SJCRH30 (cell line): ENCODE measurements at regions not wholly inside any gene's neighbourhood (a gene's known extent, or its start where the extent isn't known, plus 50 kb on each side); places are given as distances from the start of the nearest gene placed in this dataset.

Source experiments
- DNase-seq, 2 experiments: peaks; one replicate each; pipeline ENCODE4 v3.0.0-alpha.2; 2015 to 2020
- H3K27ac ChIP-seq: fragments of 250-450 bp; sonication (Bioruptor Pico); 2 replicates; pipeline ENCODE4 v1.5.1; 2020; ENCODE audit warnings: mild to moderate bottlenecking, moderate library complexity
- H3K27me3 ChIP-seq: fragments of 250-450 bp; sonication (Bioruptor Pico); 2 replicates; pipeline ENCODE4 v1.5.1; 2020; ENCODE audit warnings: mild to moderate bottlenecking, moderate library complexity
- H3K36me3 ChIP-seq: fragments of 250-450 bp; sonication (Bioruptor Pico); 2 replicates; pipeline ENCODE4 v1.5.1; 2020; ENCODE audit warnings: mild to moderate bottlenecking, moderate library complexity
- H3K4me1 ChIP-seq: fragments of 250-450 bp; sonication (Bioruptor Pico); 2 replicates; pipeline ENCODE4 v1.5.1; 2020; ENCODE audit warnings: mild to moderate bottlenecking, moderate library complexity
- H3K4me3 ChIP-seq: fragments of 250-450 bp; sonication (Bioruptor Pico); 2 replicates; pipeline ENCODE4 v1.5.1; 2020; ENCODE audit warnings: mild to moderate bottlenecking, moderate library complexity
- H3K9me3 ChIP-seq: fragments of 250-450 bp; sonication (Bioruptor Pico); replicated peaks from 2 replicates; pipeline ENCODE4 v1.5.1; 2020; ENCODE audit warnings: mild to moderate bottlenecking, moderate library complexity

DNA sequence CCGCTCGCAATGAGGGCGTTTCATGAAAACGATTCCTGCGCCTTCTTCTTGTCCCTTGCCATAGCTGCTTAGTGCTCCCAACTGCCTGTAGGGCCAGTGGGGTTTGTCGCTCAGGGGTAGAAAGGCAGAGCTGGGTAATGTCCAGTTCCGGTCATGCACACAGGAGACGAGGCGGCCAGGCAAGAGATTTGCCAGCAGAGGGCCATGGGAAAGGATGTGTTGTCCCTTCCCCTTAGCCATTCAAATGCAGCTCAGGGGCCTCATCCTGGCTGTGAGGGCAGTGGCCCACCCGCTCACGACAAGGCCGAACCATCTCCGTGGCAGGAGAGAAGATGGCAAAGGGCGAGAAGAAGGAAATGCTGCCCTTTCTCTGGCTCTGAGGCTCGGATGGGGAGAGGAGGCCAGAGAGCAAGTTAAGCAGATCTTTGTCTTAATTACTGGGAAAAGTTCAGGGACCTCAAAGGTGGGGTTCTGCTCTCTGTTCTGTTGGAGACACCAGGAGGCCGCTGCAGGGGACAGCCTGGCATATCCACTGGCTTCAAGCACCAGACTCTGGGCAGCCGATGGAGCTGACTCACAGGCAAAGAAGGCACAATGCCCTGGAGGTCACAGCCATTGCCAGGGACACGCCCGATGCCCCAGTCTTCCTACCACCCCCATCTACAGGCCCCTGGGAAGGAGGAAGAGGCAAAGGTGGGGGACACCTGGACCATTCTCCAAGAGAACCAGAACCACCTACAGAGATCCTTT, 534.8 kb upstream of the MGMT start:
- H3K9me3 ChIP-seq, result no peaks in the 10 kb centered on the region
- no peaks in the 10 kb centered on the region for H3K36me3 ChIP-seq
- H3K27ac ChIP-seq, result no peak overlapping the region
- H3K27me3 ChIP-seq, result no peaks in the 10 kb centered on the region; the same call in 1 of the 2 replicates
- H3K4me1 ChIP-seq, result peaks cover 6% of the 10 kb centered on the region; the same call in 1 of the 2 replicates
- H3K4me3 ChIP-seq, result no peak overlapping the region
- no peak for DNase-seq

DNA sequence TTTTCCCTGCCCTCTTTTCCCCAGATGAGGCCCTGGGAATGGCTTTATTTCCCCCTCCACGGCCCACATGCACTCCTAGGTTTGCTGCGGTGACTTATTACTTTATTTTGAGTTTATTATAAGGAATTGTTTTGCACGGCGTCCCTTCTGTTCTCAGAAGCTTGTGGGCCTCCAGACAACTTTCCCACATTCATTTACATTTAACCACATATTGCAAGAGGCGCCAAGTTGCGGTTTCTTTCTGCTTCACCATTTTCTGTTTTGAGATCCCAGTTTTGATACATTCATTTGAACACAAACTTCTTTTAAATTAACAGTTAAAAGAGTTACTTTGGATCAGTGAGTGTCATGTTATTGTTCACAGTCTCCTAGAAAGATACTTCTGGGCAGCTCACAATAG, 532.5 kb upstream of the MGMT start:
- no peak for DNase-seq
- Histone ChIP-seq H3K4me3 (no peak overlapping the region), H3K36me3 (no peaks in the 10 kb centered on the region), H3K4me1 (peaks cover 4% of the 10 kb centered on the region; the same call in 1 of the 2 replicates), H3K9me3 (no peaks in the 10 kb centered on the region), H3K27ac (no peak overlapping the region), H3K27me3 (no peaks in the 10 kb centered on the region; the same call in 1 of the 2 replicates)

DNA sequence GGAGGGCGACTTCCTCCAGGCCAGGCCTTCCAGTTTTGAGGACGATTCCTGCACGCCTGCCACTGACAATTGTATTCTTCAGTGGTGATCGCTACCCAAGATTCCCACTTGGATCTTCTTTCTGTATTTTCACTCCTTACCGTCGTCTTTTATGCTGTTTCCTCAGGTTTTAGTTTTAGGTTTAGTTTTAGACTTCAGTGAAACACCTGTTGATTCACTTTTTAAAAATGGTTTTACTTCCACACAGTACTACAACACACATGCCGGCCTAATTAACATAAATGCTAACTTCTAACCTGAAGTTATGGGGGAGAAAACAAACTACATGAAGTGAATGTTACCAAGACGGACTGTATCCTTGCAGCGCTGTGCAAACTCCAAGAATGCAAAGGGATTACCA, 530.6 kb upstream of the MGMT start:
- H3K4me1 ChIP-seq, result no peaks in the 10 kb centered on the region
- no peak overlapping the region for H3K27ac ChIP-seq
- no peak overlapping the region for H3K4me3 ChIP-seq
- no peak for DNase-seq
- no peaks in the 10 kb centered on the region for H3K36me3 ChIP-seq
- H3K27me3 ChIP-seq, result no peaks in the 10 kb centered on the region; the same call in 1 of the 2 replicates
- no peaks in the 10 kb centered on the region for H3K9me3 ChIP-seq

DNA sequence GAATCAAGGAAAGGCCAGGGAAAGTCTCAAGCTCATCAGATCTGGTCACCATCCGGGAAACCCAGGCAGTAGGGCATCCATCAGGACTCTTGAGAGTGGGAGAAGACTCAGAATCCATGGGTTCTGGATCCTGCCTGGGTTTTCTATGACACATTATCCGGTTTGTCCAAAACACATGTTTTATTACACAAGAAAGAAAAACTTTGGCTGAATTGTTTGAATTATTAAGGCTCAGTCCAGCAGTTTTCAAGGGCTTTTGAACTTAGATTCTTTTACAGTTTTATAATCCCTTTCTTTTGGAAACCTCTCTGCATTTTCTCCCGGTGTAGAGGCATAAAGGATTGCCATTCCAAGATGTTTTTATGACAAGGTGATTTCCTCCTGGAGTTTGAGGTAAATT, 528.5 kb upstream of the MGMT start:
- Histone ChIP-seq H3K27ac (no peak overlapping the region), H3K27me3 (no peaks in the 10 kb centered on the region; the same call in 1 of the 2 replicates), H3K36me3 (no peaks in the 10 kb centered on the region), H3K4me1 (no peaks in the 10 kb centered on the region), H3K4me3 (no peak overlapping the region), H3K9me3 (no peaks in the 10 kb centered on the region)
- no peak for DNase-seq

DNA sequence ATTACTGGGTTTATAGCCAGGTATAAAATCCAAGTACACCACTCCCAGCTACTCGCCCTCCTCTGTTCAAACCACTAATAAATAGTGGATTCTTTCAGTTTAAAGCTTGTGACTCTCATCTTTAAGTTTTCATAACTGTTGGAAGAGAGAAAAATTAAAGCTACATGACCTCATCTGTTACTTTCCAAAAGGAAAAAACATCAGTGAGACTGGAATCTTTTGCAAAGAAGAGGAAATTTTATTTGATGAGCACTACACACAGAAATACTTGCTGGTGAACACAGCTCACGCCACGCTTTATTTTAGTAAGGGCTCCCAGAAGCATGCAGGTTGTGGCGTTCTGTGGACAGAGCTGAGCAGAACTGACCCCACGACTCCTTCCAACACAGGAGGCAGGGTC, 527.0 kb upstream of the MGMT start:
- Histone ChIP-seq H3K27ac (no peak overlapping the region), H3K9me3 (no peaks in the 10 kb centered on the region), H3K36me3 (no peaks in the 10 kb centered on the region), H3K4me1 (no peaks in the 10 kb centered on the region), H3K4me3 (no peak overlapping the region), H3K27me3 (no peaks in the 10 kb centered on the region; the same call in 1 of the 2 replicates)
- no peak for DNase-seq

DNA sequence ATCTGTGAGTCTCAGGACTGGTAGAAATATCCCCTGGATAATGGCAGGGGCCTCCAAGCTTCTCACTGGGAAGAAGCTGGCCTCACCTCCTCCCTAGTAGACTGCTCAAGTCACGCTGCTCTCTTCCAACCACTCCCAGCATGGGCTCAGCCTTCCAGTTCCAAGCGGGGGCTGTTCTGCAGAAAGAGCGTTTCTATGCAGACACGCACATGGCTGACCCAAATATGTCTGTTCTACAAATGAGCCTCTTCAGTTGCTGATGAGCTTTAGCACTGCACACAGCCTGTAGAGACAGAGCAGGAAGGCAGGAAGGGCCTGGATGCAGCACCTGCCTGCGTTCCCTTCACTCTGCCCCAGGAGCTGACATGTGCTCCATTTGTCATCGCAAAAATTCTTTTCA, 523.9 kb upstream of the MGMT start:
- H3K4me1 ChIP-seq, result no peaks in the 10 kb centered on the region
- no peak overlapping the region for H3K27ac ChIP-seq
- H3K36me3 ChIP-seq, result no peaks in the 10 kb centered on the region
- no peaks in the 10 kb centered on the region for H3K9me3 ChIP-seq
- no peaks in the 10 kb centered on the region for H3K27me3 ChIP-seq
- no peak overlapping the region for H3K4me3 ChIP-seq
- no peak for DNase-seq

DNA sequence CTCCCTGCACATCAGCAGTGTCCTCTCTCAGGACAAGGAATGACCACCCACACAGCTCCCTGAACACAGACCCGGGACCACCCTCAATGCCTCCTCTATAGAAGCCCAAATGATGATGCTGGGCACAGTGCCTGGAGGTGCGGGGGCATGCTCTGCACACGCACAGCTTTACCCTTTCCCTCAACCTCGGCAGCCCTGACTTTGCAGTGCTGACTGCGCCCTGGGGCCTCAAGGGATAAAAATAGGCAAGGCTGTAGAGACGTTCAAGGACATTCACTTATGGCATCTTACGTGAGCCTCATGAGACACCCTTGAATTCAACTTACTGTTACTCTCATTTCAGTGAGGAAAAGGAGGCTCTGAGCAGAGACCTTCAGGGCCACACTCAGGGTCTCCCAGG, 521.6 kb upstream of the MGMT start:
- H3K9me3 ChIP-seq, result no peaks in the 10 kb centered on the region
- no peak for DNase-seq
- H3K27me3 ChIP-seq, result no peaks in the 10 kb centered on the region

DNA sequence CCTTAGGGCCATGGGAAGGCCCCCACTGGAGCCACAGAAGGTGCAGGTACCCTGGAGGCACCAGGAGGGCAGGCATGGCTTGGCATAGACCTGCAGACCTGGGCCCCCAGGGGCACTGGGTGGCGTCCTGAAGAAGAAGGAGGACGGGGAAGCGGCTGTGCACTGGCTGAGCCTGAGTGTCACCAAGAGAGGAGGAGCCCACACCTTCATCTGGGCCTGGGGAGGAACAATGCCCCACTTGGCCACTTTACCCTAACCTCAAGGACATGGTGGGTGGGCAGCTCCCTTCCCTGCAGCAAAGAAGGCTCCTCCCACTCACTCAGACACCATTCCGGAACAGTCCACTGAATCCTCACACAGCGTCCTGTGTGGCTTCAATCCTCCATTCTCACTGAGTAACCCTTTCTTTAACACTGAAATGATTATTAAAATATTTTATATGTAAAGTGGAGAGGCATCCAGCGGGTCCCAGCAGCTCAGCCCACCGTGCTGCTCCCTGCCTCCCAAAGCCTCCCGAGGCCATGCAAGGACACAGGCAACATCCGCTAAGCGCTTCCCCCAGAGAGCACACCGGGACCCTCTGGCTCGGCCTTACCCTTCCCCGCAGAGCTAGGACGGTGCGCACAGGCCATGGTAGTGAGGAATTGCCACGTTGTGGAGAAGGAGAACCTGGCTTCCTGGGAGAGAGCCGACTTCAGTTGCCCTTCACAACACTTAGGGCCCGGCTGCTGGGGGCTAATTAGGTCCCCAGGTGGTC, 516.7 kb upstream of the MGMT start:
- Histone ChIP-seq H3K4me1 (no peaks in the 10 kb centered on the region), H3K9me3 (no peaks in the 10 kb centered on the region), H3K27me3 (no peaks in the 10 kb centered on the region), H3K27ac (no peak overlapping the region), H3K36me3 (no peaks in the 10 kb centered on the region), H3K4me3 (no peak overlapping the region)
- DNase-seq, result no peak

More for the DNA sequence above, 521.6 kb upstream of the MGMT start:
- Histone ChIP-seq H3K27ac (no peak overlapping the region), H3K36me3 (no peaks in the 10 kb centered on the region), H3K4me3 (no peak overlapping the region), H3K4me1 (no peaks in the 10 kb centered on the region)

DNA sequence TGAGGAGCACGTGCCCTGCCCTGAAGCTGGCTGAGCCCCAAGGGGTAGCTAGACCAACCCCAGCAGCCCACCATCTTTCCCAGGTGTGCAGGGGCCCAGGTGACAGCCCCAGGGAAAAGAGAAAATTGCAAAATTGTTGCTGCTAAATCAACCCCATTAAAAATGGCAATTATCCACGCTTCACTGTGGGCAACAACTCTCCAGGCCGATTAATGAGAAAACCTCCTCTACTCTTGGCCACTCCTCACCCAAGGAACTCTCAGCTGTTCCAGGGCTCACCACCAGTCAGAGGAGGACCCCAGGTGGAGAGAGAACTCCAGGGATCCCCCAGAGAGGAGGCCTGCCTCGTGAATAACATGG, 516.1 kb upstream of the MGMT start:
- no peaks in the 10 kb centered on the region for H3K9me3 ChIP-seq
- H3K36me3 ChIP-seq, result no peaks in the 10 kb centered on the region
- no peaks in the 10 kb centered on the region for H3K4me1 ChIP-seq
- H3K4me3 ChIP-seq, result no peak overlapping the region
- no peak overlapping the region for H3K27ac ChIP-seq
- no peaks in the 10 kb centered on the region for H3K27me3 ChIP-seq
- peak in 1 of 2 experiments; percentile 5 for DNase-seq

DNA sequence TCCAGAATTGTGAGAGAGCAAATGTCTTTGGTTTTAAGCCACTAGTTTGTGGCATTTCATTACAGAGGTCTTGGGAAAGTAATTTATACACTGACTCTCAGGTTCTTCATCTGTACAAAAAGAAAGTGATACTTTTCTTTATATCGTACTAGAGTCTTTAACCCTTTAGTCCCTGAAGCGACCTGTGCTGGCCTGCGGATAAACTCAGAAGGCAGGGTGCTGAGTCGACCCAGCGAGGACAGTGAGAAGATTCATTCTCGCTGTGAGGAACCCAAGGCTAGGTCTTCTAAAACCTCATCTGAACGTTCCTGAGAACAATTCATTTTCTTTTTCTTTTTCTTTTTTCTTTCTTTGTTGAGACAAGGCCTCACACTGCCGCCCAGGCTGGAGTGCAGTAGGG, 514.2 kb upstream of the MGMT start:
- no peaks in the 10 kb centered on the region for H3K4me1 ChIP-seq
- H3K4me3 ChIP-seq, result no peak overlapping the region
- H3K36me3 ChIP-seq, result no peaks in the 10 kb centered on the region
- no peak for DNase-seq
- no peaks in the 10 kb centered on the region for H3K27me3 ChIP-seq
- H3K27ac ChIP-seq, result no peak overlapping the region
- H3K9me3 ChIP-seq, result no peaks in the 10 kb centered on the region

DNA sequence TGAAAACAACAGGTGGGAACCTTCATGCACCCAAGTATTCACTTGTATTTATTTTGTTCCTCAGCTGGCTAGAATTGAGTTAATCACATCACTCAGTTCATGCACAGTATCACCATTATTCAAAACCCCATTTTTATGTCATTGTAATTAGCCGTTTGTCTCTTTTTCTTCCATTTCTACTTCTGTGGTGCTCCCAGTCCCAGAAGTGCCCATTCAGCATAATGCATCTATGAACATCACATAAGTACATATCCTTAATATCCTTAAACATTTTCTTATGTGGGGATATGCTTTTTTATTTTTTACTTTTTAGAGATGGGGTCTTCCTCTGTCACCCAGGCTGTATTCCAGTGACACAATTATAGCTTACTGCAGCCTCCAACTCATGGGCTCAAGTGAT, 510.9 kb upstream of the MGMT start:
- no peaks in the 10 kb centered on the region for H3K9me3 ChIP-seq
- H3K36me3 ChIP-seq, result no peaks in the 10 kb centered on the region
- H3K27me3 ChIP-seq, result no peaks in the 10 kb centered on the region
- no peak for DNase-seq
- H3K27ac ChIP-seq, result no peak overlapping the region
- H3K4me1 ChIP-seq, result no peaks in the 10 kb centered on the region
- no peak overlapping the region for H3K4me3 ChIP-seq

DNA sequence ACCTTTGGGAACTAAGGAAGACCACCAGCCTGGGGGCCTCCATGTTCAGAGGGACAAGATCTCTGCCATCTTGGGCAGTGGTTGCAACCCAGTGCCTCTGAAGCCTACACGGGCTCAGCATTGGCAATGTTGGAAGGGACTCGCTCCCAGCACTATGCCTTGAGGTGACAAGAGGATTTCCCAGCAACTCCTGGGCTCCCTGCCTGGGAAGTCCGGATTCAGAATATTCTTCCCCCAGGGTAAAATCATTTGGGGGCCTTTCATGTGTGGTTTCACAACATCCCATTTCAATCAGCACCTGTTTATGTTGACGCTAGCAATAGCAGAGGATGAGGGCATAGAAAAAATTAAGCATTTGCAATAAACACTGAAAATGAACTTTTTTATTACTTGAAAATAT, 509.8 kb upstream of the MGMT start:
- no peak for DNase-seq
- Histone ChIP-seq H3K27me3 (no peaks in the 10 kb centered on the region), H3K9me3 (no peaks in the 10 kb centered on the region), H3K4me3 (no peak overlapping the region), H3K4me1 (no peaks in the 10 kb centered on the region), H3K36me3 (no peaks in the 10 kb centered on the region), H3K27ac (no peak overlapping the region)

DNA sequence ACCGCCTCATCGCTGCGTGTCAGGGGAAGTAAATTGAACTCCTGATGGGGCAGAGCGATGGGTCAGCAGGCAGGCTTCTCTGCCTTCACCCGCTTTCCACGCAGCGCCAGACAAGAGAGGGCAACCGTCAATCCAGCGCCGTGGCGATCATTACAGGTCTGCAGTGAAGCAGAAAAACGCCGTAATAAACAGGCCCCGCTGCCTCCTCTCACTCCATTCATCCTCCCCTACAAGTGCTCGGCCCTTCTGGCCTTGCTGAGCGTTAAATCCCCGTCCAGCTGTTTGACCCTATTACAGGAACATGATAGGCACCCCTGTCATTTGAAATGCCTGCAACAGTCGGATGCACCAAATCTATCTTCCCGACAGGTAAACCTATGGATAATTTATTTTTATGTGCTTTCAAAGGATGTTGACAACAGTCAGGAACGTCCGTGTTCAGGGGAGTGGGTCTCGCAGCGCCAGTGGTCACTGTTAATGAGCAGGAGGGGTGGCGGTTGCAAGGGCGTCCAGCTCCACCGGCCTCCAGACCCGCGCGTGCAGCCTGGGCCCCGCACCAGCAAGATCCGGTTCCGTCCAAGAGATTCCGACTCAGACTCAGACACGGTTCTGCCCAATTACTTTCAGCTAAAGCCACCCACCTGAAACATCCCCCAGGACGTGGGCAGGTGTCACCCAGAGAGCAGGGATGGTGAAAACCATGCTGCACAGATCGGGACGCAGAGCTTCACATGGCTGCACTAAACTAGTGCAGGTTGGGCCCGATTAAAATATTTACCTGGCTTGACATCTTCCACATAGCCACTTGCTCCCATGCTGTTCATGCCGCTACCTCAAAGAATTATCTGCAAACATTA, 508.0 kb upstream of the MGMT start:
- no peaks in the 10 kb centered on the region for H3K9me3 ChIP-seq
- no peak for DNase-seq

DNA sequence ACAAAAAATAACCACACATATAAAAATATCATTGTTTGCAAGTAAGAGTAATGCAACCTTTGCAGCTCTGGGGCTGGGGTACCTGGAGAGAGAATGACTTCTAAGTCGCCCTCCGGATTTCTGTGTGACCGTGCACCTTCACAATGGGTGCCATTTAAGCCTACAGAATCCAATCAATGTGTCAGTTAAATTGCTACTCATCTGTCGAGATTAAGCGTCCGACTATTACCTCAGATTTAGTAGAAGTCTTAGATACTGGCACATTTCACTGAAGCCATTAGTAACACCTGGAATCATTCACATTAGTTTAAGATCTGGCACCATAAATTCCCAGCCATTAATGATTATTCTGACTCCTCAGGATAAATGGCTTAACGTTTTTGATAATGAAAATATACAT, 507.3 kb upstream of the MGMT start:
- no peaks in the 10 kb centered on the region for H3K9me3 ChIP-seq
- no peak overlapping the region for H3K4me3 ChIP-seq
- H3K36me3 ChIP-seq, result no peaks in the 10 kb centered on the region
- no peak for DNase-seq
- no peaks in the 10 kb centered on the region for H3K4me1 ChIP-seq
- no peaks in the 10 kb centered on the region for H3K27me3 ChIP-seq
- H3K27ac ChIP-seq, result no peak overlapping the region

More for the DNA sequence above, 508.0 kb upstream of the MGMT start:
- no peaks in the 10 kb centered on the region for H3K36me3 ChIP-seq
- no peaks in the 10 kb centered on the region for H3K4me1 ChIP-seq
- H3K27ac ChIP-seq, result no peak overlapping the region
- no peaks in the 10 kb centered on the region for H3K27me3 ChIP-seq
- H3K4me3 ChIP-seq, result no peak overlapping the region

DNA sequence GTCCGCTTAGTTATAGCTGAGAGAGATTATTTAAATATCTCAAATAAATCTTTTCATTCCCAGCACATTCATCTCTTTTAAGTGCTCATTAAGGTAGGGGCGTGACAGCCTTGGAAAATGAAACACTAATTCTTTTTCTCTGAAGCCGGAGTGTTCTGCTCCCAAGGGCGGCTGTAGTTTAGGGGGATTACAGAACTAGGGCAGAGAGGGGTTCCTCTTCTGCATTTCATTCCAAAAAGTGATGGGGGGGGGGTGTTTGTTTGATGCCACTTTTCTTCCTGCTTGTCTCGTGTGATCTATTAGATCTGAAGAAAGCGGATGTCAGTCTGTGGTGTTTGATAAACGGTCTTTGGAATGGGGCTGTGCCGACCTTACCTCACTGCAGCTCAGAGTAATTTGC, 506.5 kb upstream of the MGMT start:
- no peak overlapping the region for H3K4me3 ChIP-seq
- no peaks in the 10 kb centered on the region for H3K4me1 ChIP-seq
- no peaks in the 10 kb centered on the region for H3K36me3 ChIP-seq
- no peak for DNase-seq
- H3K27ac ChIP-seq, result no peak overlapping the region
- no peaks in the 10 kb centered on the region for H3K9me3 ChIP-seq
- H3K27me3 ChIP-seq, result no peaks in the 10 kb centered on the region
